ENCODE measurements at regions not wholly inside any gene's neighbourhood (a gene's known extent, or its start where the extent isn't known, plus 50 kb on each side); places are given as distances from the start of the nearest gene placed in this dataset.

- WGBS, 2 donors = 30 to 45% methylated on average over 6 of the region's 6 CpGs
- no peaks in the 10 kb centered on the region for H3K36me3 ChIP-seq
Observed at GRCh38 chr6:25050356-25050755, 114.6 kb upstream of the RIPOR2 start.

GRCh38 chr6:25051083-25051482, 115.3 kb upstream of the RIPOR2 start:
- Histone ChIP-seq H3K4me3 (no peak overlapping the region), H3K9me3 (no peaks in the 10 kb centered on the region), H3K36me3 (no peaks in the 10 kb centered on the region), H3K27ac (no peak overlapping the region), H3K27me3 (no peaks in the 10 kb centered on the region), H3K4me1 (peaks cover 0 to 15% (median 5%) of the 10 kb centered on the region in 4 donors)
- DNase-seq (ENCODE audit: low spot score in 2 of 2) = no peak
- WGBS, 2 donors = 55 to 61% methylated on average over 2 of the region's 2 CpGs
- TF ChIP-seq POLR2A (IDR thresholded peaks at IDR 0.05) (no peak), CTCF (IDR thresholded peaks at IDR 0.05) (no peak), EP300 (IDR thresholded peaks at IDR 0.05) (no peak)

More at GRCh38 chr6:25050356-25050755, 114.6 kb upstream of the RIPOR2 start:
- no peak for TF ChIP-seq CTCF (IDR thresholded peaks at IDR 0.05)
- no peak for TF ChIP-seq EP300 (IDR thresholded peaks at IDR 0.05)
- no peak for TF ChIP-seq POLR2A (IDR thresholded peaks at IDR 0.05)
- Histone ChIP-seq H3K9me3 (no peaks in the 10 kb centered on the region), H3K4me3 (no peak overlapping the region), H3K4me1 (peaks cover 0 to 15% (median 5%) of the 10 kb centered on the region in 4 donors), H3K27me3 (no peaks in the 10 kb centered on the region), H3K27ac (no peak overlapping the region)
- DNase-seq (ENCODE audit: low spot score in 2 of 2) = no peak

- no peak for TF ChIP-seq CTCF (IDR thresholded peaks at IDR 0.05)
- no peak for TF ChIP-seq EP300 (IDR thresholded peaks at IDR 0.05)
- TF ChIP-seq POLR2A (IDR thresholded peaks at IDR 0.05) = no peak
- Histone ChIP-seq H3K27ac (no peak overlapping the region), H3K4me1 (peaks cover 0 to 15% (median 5%) of the 10 kb centered on the region in 4 donors), H3K4me3 (no peak overlapping the region), H3K36me3 (no peaks in the 10 kb centered on the region), H3K27me3 (no peaks in the 10 kb centered on the region), H3K9me3 (no peaks in the 10 kb centered on the region)
- DNase-seq (ENCODE audit: low spot score in 2 of 2) = no peak
- WGBS, 2 donors = 84 to 89% methylated on average over 1 of the region's 1 CpG
Observed at GRCh38 chr6:25052181-25052580, 116.4 kb upstream of the RIPOR2 start.

GRCh38 chr6:25053875-25054371, 118.2 kb upstream of the RIPOR2 start:
- H3K4me1 ChIP-seq = peaks cover 0 to 15% (median 5%) of the 10 kb centered on the region in 4 donors
- TF ChIP-seq EP300 (IDR thresholded peaks at IDR 0.05) = peak in 1 of 2 donors; percentile 25
- TF ChIP-seq CTCF (IDR thresholded peaks at IDR 0.05) = no peak
- H3K4me3 ChIP-seq = no peak overlapping the region
- H3K27ac ChIP-seq = peak overlapping the region in 2 of 4 donors; percentile 53 to 72
- H3K36me3 ChIP-seq = no peaks in the 10 kb centered on the region
- peak in 1 of 2 donors; percentile 24 for DNase-seq (ENCODE audit: low spot score in 2 of 2)
- WGBS, 2 donors = 31 to 33% methylated on average over 2 of the region's 2 CpGs
- no peaks in the 10 kb centered on the region for H3K9me3 ChIP-seq
- H3K27me3 ChIP-seq = no peaks in the 10 kb centered on the region

GRCh38 chr6:25054469-25054868, 118.7 kb upstream of the RIPOR2 start:
- DNase-seq (ENCODE audit: low spot score in 2 of 2) = no peak
- Histone ChIP-seq H3K4me1 (peaks cover 0 to 15% (median 5%) of the 10 kb centered on the region in 4 donors), H3K27me3 (no peaks in the 10 kb centered on the region), H3K4me3 (no peak overlapping the region), H3K36me3 (no peaks in the 10 kb centered on the region), H3K27ac (peak overlapping the region in 2 of 4 donors; percentile 53 to 72), H3K9me3 (no peaks in the 10 kb centered on the region)
- TF ChIP-seq EP300 (IDR thresholded peaks at IDR 0.05) (no peak), CTCF (IDR thresholded peaks at IDR 0.05) (no peak), POLR2A (IDR thresholded peaks at IDR 0.05) (no peak)
- WGBS, 2 donors = 24 to 29% methylated on average over 3 of the region's 3 CpGs
